ENCODE measurements at regions not wholly inside any gene's neighbourhood (a gene's known extent, or its start where the extent isn't known, plus 50 kb on each side); places are given as distances from the start of the nearest gene placed in this dataset.

GRCh38 chr16:26511463-26511862 lies 555.3 kb upstream of the C16orf82 start:
- no peaks in the 10 kb centered on the region for H3K36me3 ChIP-seq (ENCODE audit: control insufficient read depth, low read depth, low read length)
- H3K9ac ChIP-seq (ENCODE audit: low read length): no peak overlapping the region
- no peaks in the 10 kb centered on the region for H3K27me3 ChIP-seq (ENCODE audit: control insufficient read depth, insufficient read depth, low read length)
- no peak overlapping the region for H3K27ac ChIP-seq (ENCODE audit: low read length)
- no peaks in the 10 kb centered on the region for H3K4me1 ChIP-seq (ENCODE audit: control insufficient read depth, low read depth, low read length)
- no peak overlapping the region for H3K4me3 ChIP-seq (ENCODE audit: low read length)
- no peaks in the 10 kb centered on the region for H3K9me3 ChIP-seq (ENCODE audit: control insufficient read depth, low read depth, low read length)

GRCh38 chr16:26521626-26522025 lies 545.1 kb upstream of the C16orf82 start:
- Histone ChIP-seq H3K27ac (ENCODE audit: low read length) (no peak overlapping the region), H3K4me1 (ENCODE audit: control insufficient read depth, low read depth, low read length) (no peaks in the 10 kb centered on the region), H3K9ac (ENCODE audit: low read length) (no peak overlapping the region), H3K36me3 (ENCODE audit: control insufficient read depth, low read depth, low read length) (no peaks in the 10 kb centered on the region), H3K9me3 (ENCODE audit: control insufficient read depth, low read depth, low read length) (no peaks in the 10 kb centered on the region), H3K4me3 (ENCODE audit: low read length) (no peak overlapping the region), H3K27me3 (ENCODE audit: control insufficient read depth, insufficient read depth, low read length) (no peaks in the 10 kb centered on the region)

- Histone ChIP-seq H3K9ac (ENCODE audit: low read length) (no peak overlapping the region), H3K4me3 (ENCODE audit: low read length) (no peak overlapping the region), H3K27me3 (ENCODE audit: control insufficient read depth, insufficient read depth, low read length) (no peaks in the 10 kb centered on the region), H3K4me1 (ENCODE audit: control insufficient read depth, low read depth, low read length) (no peaks in the 10 kb centered on the region), H3K36me3 (ENCODE audit: control insufficient read depth, low read depth, low read length) (no peaks in the 10 kb centered on the region), H3K27ac (ENCODE audit: low read length) (no peak overlapping the region), H3K9me3 (ENCODE audit: control insufficient read depth, low read depth, low read length) (no peaks in the 10 kb centered on the region)
Measured at GRCh38 chr16:26524281-26524680, 542.4 kb upstream of the C16orf82 start.

- H3K36me3 ChIP-seq (ENCODE audit: control insufficient read depth, low read depth, low read length): no peaks in the 10 kb centered on the region
- H3K4me3 ChIP-seq (ENCODE audit: low read length): no peak overlapping the region
- H3K9me3 ChIP-seq (ENCODE audit: control insufficient read depth, low read depth, low read length): no peaks in the 10 kb centered on the region
- no peaks in the 10 kb centered on the region for H3K4me1 ChIP-seq (ENCODE audit: control insufficient read depth, low read depth, low read length)
- no peak overlapping the region for H3K27ac ChIP-seq (ENCODE audit: low read length)
- no peak overlapping the region for H3K9ac ChIP-seq (ENCODE audit: low read length)
- H3K27me3 ChIP-seq (ENCODE audit: control insufficient read depth, insufficient read depth, low read length): no peaks in the 10 kb centered on the region
Measured at GRCh38 chr16:26524846-26525245, 541.9 kb upstream of the C16orf82 start.

- H3K9me3 ChIP-seq (ENCODE audit: control insufficient read depth, low read depth, low read length): no peaks in the 10 kb centered on the region
- H3K4me3 ChIP-seq (ENCODE audit: low read length): no peak overlapping the region
- H3K27ac ChIP-seq (ENCODE audit: low read length): no peak overlapping the region
- H3K27me3 ChIP-seq (ENCODE audit: control insufficient read depth, insufficient read depth, low read length): no peaks in the 10 kb centered on the region
- no peaks in the 10 kb centered on the region for H3K4me1 ChIP-seq (ENCODE audit: control insufficient read depth, low read depth, low read length)
- no peak overlapping the region for H3K9ac ChIP-seq (ENCODE audit: low read length)
- H3K36me3 ChIP-seq (ENCODE audit: control insufficient read depth, low read depth, low read length): no peaks in the 10 kb centered on the region
Measured at GRCh38 chr16:26525856-26526255, 540.9 kb upstream of the C16orf82 start.

GRCh38 chr16:26526633-26527032 lies 540.1 kb upstream of the C16orf82 start:
- Histone ChIP-seq H3K4me1 (ENCODE audit: control insufficient read depth, low read depth, low read length) (no peaks in the 10 kb centered on the region), H3K27me3 (ENCODE audit: control insufficient read depth, insufficient read depth, low read length) (no peaks in the 10 kb centered on the region), H3K4me3 (ENCODE audit: low read length) (no peak overlapping the region), H3K27ac (ENCODE audit: low read length) (no peak overlapping the region), H3K36me3 (ENCODE audit: control insufficient read depth, low read depth, low read length) (no peaks in the 10 kb centered on the region), H3K9ac (ENCODE audit: low read length) (no peak overlapping the region), H3K9me3 (ENCODE audit: control insufficient read depth, low read depth, low read length) (no peaks in the 10 kb centered on the region)

GRCh38 chr16:26530584-26531289 lies 536.0 kb upstream of the C16orf82 start:
- H3K4me1 ChIP-seq (ENCODE audit: control insufficient read depth, low read depth, low read length): no peaks in the 10 kb centered on the region
- no peak overlapping the region for H3K9ac ChIP-seq (ENCODE audit: low read length)
- no peak overlapping the region for H3K27ac ChIP-seq (ENCODE audit: low read length)
- no peaks in the 10 kb centered on the region for H3K36me3 ChIP-seq (ENCODE audit: control insufficient read depth, low read depth, low read length)
- H3K4me3 ChIP-seq (ENCODE audit: low read length): no peak overlapping the region
- H3K9me3 ChIP-seq (ENCODE audit: control insufficient read depth, low read depth, low read length): no peaks in the 10 kb centered on the region
- H3K27me3 ChIP-seq (ENCODE audit: control insufficient read depth, insufficient read depth, low read length): no peaks in the 10 kb centered on the region

- Histone ChIP-seq H3K27ac (ENCODE audit: low read length) (no peak overlapping the region), H3K36me3 (ENCODE audit: control insufficient read depth, low read depth, low read length) (no peaks in the 10 kb centered on the region), H3K27me3 (ENCODE audit: control insufficient read depth, insufficient read depth, low read length) (no peaks in the 10 kb centered on the region), H3K9ac (ENCODE audit: low read length) (no peak overlapping the region), H3K9me3 (ENCODE audit: control insufficient read depth, low read depth, low read length) (no peaks in the 10 kb centered on the region), H3K4me3 (ENCODE audit: low read length) (no peak overlapping the region), H3K4me1 (ENCODE audit: control insufficient read depth, low read depth, low read length) (no peaks in the 10 kb centered on the region)
Measured at GRCh38 chr16:26531290-26531730, 535.4 kb upstream of the C16orf82 start.

GRCh38 chr16:26532456-26532855 lies 534.3 kb upstream of the C16orf82 start:
- Histone ChIP-seq H3K27me3 (ENCODE audit: control insufficient read depth, insufficient read depth, low read length) (no peaks in the 10 kb centered on the region), H3K4me1 (ENCODE audit: control insufficient read depth, low read depth, low read length) (no peaks in the 10 kb centered on the region), H3K36me3 (ENCODE audit: control insufficient read depth, low read depth, low read length) (no peaks in the 10 kb centered on the region), H3K9ac (ENCODE audit: low read length) (no peak overlapping the region), H3K9me3 (ENCODE audit: control insufficient read depth, low read depth, low read length) (no peaks in the 10 kb centered on the region), H3K4me3 (ENCODE audit: low read length) (no peak overlapping the region), H3K27ac (ENCODE audit: low read length) (no peak overlapping the region)

- Histone ChIP-seq H3K27me3 (ENCODE audit: control insufficient read depth, insufficient read depth, low read length) (no peaks in the 10 kb centered on the region), H3K4me3 (ENCODE audit: low read length) (no peak overlapping the region), H3K36me3 (ENCODE audit: control insufficient read depth, low read depth, low read length) (no peaks in the 10 kb centered on the region), H3K9me3 (ENCODE audit: control insufficient read depth, low read depth, low read length) (no peaks in the 10 kb centered on the region), H3K4me1 (ENCODE audit: control insufficient read depth, low read depth, low read length) (no peaks in the 10 kb centered on the region), H3K9ac (ENCODE audit: low read length) (no peak overlapping the region), H3K27ac (ENCODE audit: low read length) (no peak overlapping the region)
Measured at GRCh38 chr16:26542198-26542597, 524.5 kb upstream of the C16orf82 start.

GRCh38 chr16:26546573-26546972 lies 520.2 kb upstream of the C16orf82 start:
- Histone ChIP-seq H3K27ac (ENCODE audit: low read length) (no peak overlapping the region), H3K4me3 (ENCODE audit: low read length) (no peak overlapping the region), H3K4me1 (ENCODE audit: control insufficient read depth, low read depth, low read length) (peaks cover 7% of the 10 kb centered on the region), H3K9ac (ENCODE audit: low read length) (no peak overlapping the region), H3K27me3 (ENCODE audit: control insufficient read depth, insufficient read depth, low read length) (no peaks in the 10 kb centered on the region), H3K9me3 (ENCODE audit: control insufficient read depth, low read depth, low read length) (no peaks in the 10 kb centered on the region), H3K36me3 (ENCODE audit: control insufficient read depth, low read depth, low read length) (no peaks in the 10 kb centered on the region)

- H3K27ac ChIP-seq (ENCODE audit: low read length): no peak overlapping the region
Measured at GRCh38 chr16:26547681-26548080, 519.0 kb upstream of the C16orf82 start.

More at GRCh38 chr16:26547681-26548080, 519.0 kb upstream of the C16orf82 start:
- H3K4me1 ChIP-seq (ENCODE audit: control insufficient read depth, low read depth, low read length): peaks cover 7% of the 10 kb centered on the region
- no peaks in the 10 kb centered on the region for H3K27me3 ChIP-seq (ENCODE audit: control insufficient read depth, insufficient read depth, low read length)
- no peak overlapping the region for H3K4me3 ChIP-seq (ENCODE audit: low read length)
- no peak overlapping the region for H3K9ac ChIP-seq (ENCODE audit: low read length)
- H3K36me3 ChIP-seq (ENCODE audit: control insufficient read depth, low read depth, low read length): no peaks in the 10 kb centered on the region
- no peaks in the 10 kb centered on the region for H3K9me3 ChIP-seq (ENCODE audit: control insufficient read depth, low read depth, low read length)
